Uterus (tissue), 2 donors: ENCODE measurements at regions not wholly inside any gene's neighbourhood (a gene's known extent, or its start where the extent isn't known, plus 50 kb on each side); places are given as distances from the start of the nearest gene placed in this dataset.

Source experiments
- CTCF ChIP-seq, 4 experiments: fragments of 200-600 bp in 2 of 4; fragments of 450-650 bp in 2 of 4; sonication (generic) in 2 of 4; IDR thresholded peaks; one replicate each; pipeline ENCODE4 v1.5.1; 2016 to 2019; ENCODE audit warnings: antibody characterized with exemption in 4 of 4, mild to moderate bottlenecking in 2 of 4, moderate library complexity in 1 of 4
- POLR2A ChIP-seq, 2 donors: fragments of 450-650 bp; IDR thresholded peaks; one replicate each; pipeline ENCODE4 v1.6.1; 2016; ENCODE audit warnings: antibody characterized with exemption in 2 of 2, mild to moderate bottlenecking in 1 of 2, moderate library complexity in 1 of 2

- TF ChIP-seq CTCF (IDR thresholded peaks at IDR 0.05) (no peak), POLR2A (IDR thresholded peaks at IDR 0.05) (no peak)
Observed at GRCh38 chr11:122205036-122205435, 89.0 kb upstream of the BLID start.
